GM12878 (cell line): ENCODE measurements at regions not wholly inside any gene's neighbourhood (a gene's known extent, or its start where the extent isn't known, plus 50 kb on each side); places are given as distances from the start of the nearest gene placed in this dataset.

Source experiments
- ATAC-seq: fragments of 200-7000 bp; cut with Tn5 transposase; 3 replicates; pipeline ENCODE4 v1.9.1; 2020; ENCODE audit warnings: mild to moderate bottlenecking, moderate library complexity
- BruUV-seq: library from RNA; stranded (reverse); fragments of 400-500 nt; replicated peaks from 2 replicates; lab custom pipeline; 2021; lab: Mats Ljungman, UMichigan
- CTCF ChIA-PET: fragments of 300-600 bp; sonication (Branson Sonifier 250); formaldehyde crosslinking; extraction: SDS; loops from one replicate; lab custom pipeline; 2021; ENCODE audit warnings: inconsistent platforms; lab: Yijun Ruan, JAX
- POLR2A ChIA-PET: fragments of 350-600 bp; formaldehyde crosslinking; extraction: SDS; loops from one replicate; lab custom pipeline; 2021; ENCODE audit warnings: inconsistent platforms; lab: Charles Lee
- RAD21 ChIA-PET: fragments of 300-600 bp; sonication (Branson Sonifier 250); formaldehyde crosslinking; loops from one replicate; lab custom pipeline; 2023; ENCODE audit warnings: antibody characterized with exemption; ENCODE audit not compliant: unreplicated experiment; lab: Charles Lee
- SMC1A ChIA-PET: fragments of 300-600 bp; sonication (Branson Sonifier 250); formaldehyde crosslinking; loops from one replicate; lab custom pipeline; 2023; ENCODE audit not compliant: unreplicated experiment, uncharacterized antibody; lab: Charles Lee
- DNase-seq: peaks from one replicate; pipeline ENCODE4 v3.0.0-alpha.2; 2011; ENCODE audit warnings: low read depth, low spot score
- FAIRE-seq: peaks from 3 replicates; lab custom pipeline; 2011; peaks lifted over from hg19 to GRCh38; lab: Jason Lieb, UNC
- H2AFZ ChIP-seq: 2 replicates; pipeline ENCODE4 v1.6.0; 2011; ENCODE audit warnings: low read depth, low read length, control low read depth; ENCODE audit not compliant: control insufficient read depth
- H3K27ac ChIP-seq: 2 replicates; pipeline ENCODE4 v1.5.1; 2011; ENCODE audit warnings: control low read depth; ENCODE audit not compliant: control insufficient read depth, insufficient read depth
- H3K27me3 ChIP-seq, 2 experiments: replicated peaks in 1 of 2; 2 replicates each; pipeline versions ENCODE4 v1.6.0 to v1.6.1; 2011; ENCODE audit warnings: low read length in 1 of 2; ENCODE audit not compliant: control insufficient read depth in 2 of 2, insufficient read depth in 2 of 2
- H3K36me3 ChIP-seq, 2 experiments: 2 replicates each; pipeline ENCODE4 v1.5.1; 2011; ENCODE audit warnings: low read length in 1 of 2; ENCODE audit not compliant: control insufficient read depth in 2 of 2, insufficient read depth in 2 of 2
- H3K4me1 ChIP-seq: 2 replicates; pipeline ENCODE4 v1.6.1; 2011; ENCODE audit warnings: mild to moderate bottlenecking, low read length, moderate library complexity, mixed read lengths; ENCODE audit not compliant: control insufficient read depth, insufficient read depth
- H3K4me2 ChIP-seq: 2 replicates; pipeline ENCODE4 v1.6.0; 2011; ENCODE audit warnings: control low read depth; ENCODE audit not compliant: control insufficient read depth, insufficient read depth
- H3K4me3 ChIP-seq: fragments of 200-600 bp; sonication (generic); 2 replicates; pipeline ENCODE4 v1.5.1; 2016
- H3K79me2 ChIP-seq: 2 replicates; pipeline ENCODE4 v1.6.0; 2011; ENCODE audit warnings: low read length; ENCODE audit not compliant: control insufficient read depth, insufficient read depth
- H3K9ac ChIP-seq: 2 replicates; pipeline ENCODE4 v1.8.0; 2011; ENCODE audit warnings: low read length, control low read depth, mixed read lengths; ENCODE audit not compliant: control insufficient read depth, insufficient read depth
- H3K9me3 ChIP-seq: replicated peaks from 3 replicates; pipeline ENCODE4 v1.5.1; 2011; ENCODE audit warnings: mild to moderate bottlenecking, low read length; ENCODE audit not compliant: control insufficient read depth, insufficient read depth
- H4K20me1 ChIP-seq: 2 replicates; pipeline ENCODE4 v1.6.0; 2011; ENCODE audit not compliant: control insufficient read depth, insufficient read depth
- CBX5 ChIP-seq: sonication (generic); IDR thresholded peaks from 2 replicates; pipeline ENCODE4 v1.6.1; 2016; ENCODE audit warnings: low read depth, moderate library complexity, mild to moderate bottlenecking, inconsistent platforms
- CHD1 ChIP-seq: IDR thresholded peaks from 2 replicates; pipeline ENCODE4 v1.6.1; 2012; ENCODE audit warnings: low read depth, low read length, improper control_type of control experiment
- CHD2 ChIP-seq: IDR thresholded peaks from 2 replicates; pipeline ENCODE4 v1.6.1; 2011; ENCODE audit warnings: low read depth, low read length, improper control_type of control experiment, borderline replicate concordance
- ETV6 ChIP-seq, 2 experiments: fragments of 450-650 bp in 1 of 2; IDR thresholded peaks in 1 of 2; conservative IDR thresholded peaks in 1 of 2; 2 replicates each; pipeline ENCODE4 v1.6.1; 2014; ENCODE audit warnings: antibody characterized with exemption in 1 of 2, borderline replicate concordance in 1 of 2, low read depth in 1 of 2, mild to moderate bottlenecking in 1 of 2, moderate library complexity in 1 of 2
- IKZF1 ChIP-seq: fragments of 450-650 bp; conservative IDR thresholded peaks from 2 replicates; pipeline ENCODE4 v1.6.1; 2017; ENCODE audit warnings: antibody characterized with exemption, mild to moderate bottlenecking
- MYC ChIP-seq: IDR thresholded peaks from 2 replicates; pipeline ENCODE4 v1.6.1; 2011; ENCODE audit warnings: mild to moderate bottlenecking, low read length, moderate library complexity, inconsistent platforms; ENCODE audit not compliant: insufficient read depth, insufficient replicate concordance, insufficient read length, severe bottlenecking
- POLR2A ChIP-seq: IDR thresholded peaks from 2 replicates; pipeline ENCODE4 v1.6.1; 2011; ENCODE audit warnings: low read depth, mild to moderate bottlenecking, low read length
- RAD51 ChIP-seq: fragments of 450-650 bp; IDR thresholded peaks from 2 replicates; pipeline ENCODE4 v1.6.1; 2016; ENCODE audit warnings: moderate library complexity, mild to moderate bottlenecking, inconsistent platforms
- RFX5 ChIP-seq: IDR thresholded peaks from 2 replicates; pipeline ENCODE4 v1.6.1; 2011; ENCODE audit warnings: low read depth, low read length, improper control_type of control experiment
- TAF1 ChIP-seq: IDR thresholded peaks from 2 replicates; pipeline ENCODE4 v1.6.1; 2011; ENCODE audit warnings: mild to moderate bottlenecking, low read depth, low read length, borderline replicate concordance
- ZNF24 ChIP-seq: fragments of 450-650 bp; IDR thresholded peaks from 2 replicates; pipeline ENCODE4 v1.6.1; 2017; ENCODE audit warnings: antibody characterized with exemption, mild to moderate bottlenecking
- WGBS: methylation state at CpG from one replicate; pipeline ENCODE4 v1.1.6; 2016; ENCODE audit warnings: low lambda C conversion rate; ENCODE audit not compliant: insufficient replicate concordance, insufficient coverage; ENCODE audit errors: missing lambda C conversion rate; 5-methylcytosine and 5-hydroxymethylcytosine counted together
- in situ Hi-C: fragments of 300-500 bp; cut with MboI; formaldehyde crosslinking; loops from 9 replicates; pipeline ENCODE4 v1.14.3; 2018; ENCODE audit warnings: mixed read lengths
- intact Hi-C: fragments of 100-400 bp; cut with micrococcal nuclease; formaldehyde crosslinking; loops from one replicate; pipeline ENCODE4 v1.14.2; 2022; ENCODE audit not compliant: unreplicated experiment
- TF ChIP-seq, protein P1 (sequence below): fragments of 450-650 bp; conservative IDR thresholded peaks from 2 replicates; pipeline ENCODE4 v1.6.1; 2017; ENCODE audit warnings: mild to moderate bottlenecking, moderate library complexity
- TF ChIP-seq, protein P2 (sequence below): fragments of 150-350 bp; IDR thresholded peaks from 2 replicates; pipeline ENCODE4 v1.6.1; 2014; ENCODE audit warnings: mild to moderate bottlenecking, low read depth, low read length
- TF ChIP-seq, protein P3 (sequence below): IDR thresholded peaks from 2 replicates; pipeline ENCODE4 v1.6.1; 2011; ENCODE audit warnings: mild to moderate bottlenecking, low read depth, low read length, moderate library complexity; ENCODE audit not compliant: insufficient replicate concordance
- TF ChIP-seq, protein P4 (sequence below): fragments of 450-650 bp; IDR thresholded peaks from 2 replicates; pipeline ENCODE4 v1.6.1; 2016; ENCODE audit warnings: mild to moderate bottlenecking

DNA sequence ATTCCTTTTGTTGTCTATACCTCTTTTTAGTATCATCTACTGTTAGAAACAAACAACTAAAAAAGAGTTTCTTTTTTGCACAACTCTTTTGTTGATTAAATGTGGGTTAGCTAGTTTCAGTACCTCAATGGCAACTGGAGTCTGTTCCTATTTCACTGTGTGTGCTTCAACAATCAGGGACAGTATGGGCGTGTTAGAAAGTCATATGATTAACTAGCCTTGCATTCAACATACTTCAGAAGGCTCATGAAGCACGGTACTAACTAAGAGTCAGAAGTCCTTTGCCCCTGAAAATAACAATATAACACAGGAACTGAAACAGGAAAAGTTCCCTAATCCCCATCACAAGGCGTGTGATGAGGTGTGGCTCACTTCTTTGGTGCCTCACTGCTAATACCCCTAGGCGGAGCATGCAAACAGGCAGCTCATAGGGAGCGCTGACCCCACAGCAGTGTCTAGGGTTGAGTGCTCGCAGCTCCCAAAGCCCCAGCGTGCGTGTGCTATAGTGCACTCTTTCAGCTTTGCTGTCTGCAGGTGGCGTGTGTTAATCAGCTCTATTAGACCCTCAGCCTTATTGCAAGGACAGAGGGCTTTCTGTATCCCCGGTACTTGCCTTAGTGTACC, 203.1 kb upstream of the NDST3 start (continued):
- TF ChIP-seq RAD51, result no peak
- TF ChIP-seq POLR2A, result no peak
- TF ChIP-seq RFX5, result no peak
- TF ChIP-seq, protein P1, sequence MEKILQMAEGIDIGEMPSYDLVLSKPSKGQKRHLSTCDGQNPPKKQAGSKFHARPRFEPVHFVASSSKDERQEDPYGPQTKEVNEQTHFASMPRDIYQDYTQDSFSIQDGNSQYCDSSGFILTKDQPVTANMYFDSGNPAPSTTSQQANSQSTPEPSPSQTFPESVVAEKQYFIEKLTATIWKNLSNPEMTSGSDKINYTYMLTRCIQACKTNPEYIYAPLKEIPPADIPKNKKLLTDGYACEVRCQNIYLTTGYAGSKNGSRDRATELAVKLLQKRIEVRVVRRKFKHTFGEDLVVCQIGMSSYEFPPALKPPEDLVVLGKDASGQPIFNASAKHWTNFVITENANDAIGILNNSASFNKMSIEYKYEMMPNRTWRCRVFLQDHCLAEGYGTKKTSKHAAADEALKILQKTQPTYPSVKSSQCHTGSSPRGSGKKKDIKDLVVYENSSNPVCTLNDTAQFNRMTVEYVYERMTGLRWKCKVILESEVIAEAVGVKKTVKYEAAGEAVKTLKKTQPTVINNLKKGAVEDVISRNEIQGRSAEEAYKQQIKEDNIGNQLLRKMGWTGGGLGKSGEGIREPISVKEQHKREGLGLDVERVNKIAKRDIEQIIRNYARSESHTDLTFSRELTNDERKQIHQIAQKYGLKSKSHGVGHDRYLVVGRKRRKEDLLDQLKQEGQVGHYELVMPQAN, result no peak
- TF ChIP-seq IKZF1, result no peak
- no peak for TF ChIP-seq ZNF24

DNA sequence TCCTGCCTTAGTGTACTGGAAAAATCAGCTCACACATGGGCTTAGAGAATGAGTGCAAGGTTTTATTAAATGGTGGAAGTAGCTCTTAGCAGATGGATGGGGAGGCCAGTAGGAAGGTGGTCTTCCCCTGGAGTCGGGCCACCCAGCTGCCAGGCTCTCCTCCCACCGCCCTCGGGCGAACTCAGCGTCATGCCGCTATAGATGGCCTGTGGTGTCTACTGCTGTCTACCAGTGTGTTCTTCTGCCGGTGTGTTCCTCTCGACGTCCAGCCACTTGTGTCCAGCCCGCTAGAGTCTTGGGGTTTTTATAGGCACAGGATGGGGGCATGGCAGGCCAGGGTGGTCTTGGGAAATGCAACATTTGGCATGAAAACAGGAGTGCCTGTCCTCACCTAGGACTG, 198.7 kb upstream of the NDST3 start:
- intact Hi-C loops (no loop called here), in situ Hi-C loops (no loop called here)
- Histone ChIP-seq H3K27ac (no peak overlapping the region), H3K9me3 (no peaks in the 10 kb centered on the region), H3K79me2 (no peaks in the 10 kb centered on the region), H3K27me3 (no peaks in the 10 kb centered on the region), H2AFZ (no peak overlapping the region), H3K4me3 (no peak overlapping the region), H3K4me2 (no peak overlapping the region), H3K4me1 (no peaks in the 10 kb centered on the region), H4K20me1 (no peaks in the 10 kb centered on the region), H3K36me3 (no peaks in the 10 kb centered on the region), H3K9ac (no peak overlapping the region)
- DNase-seq (no peak), ATAC-seq (no peak), FAIRE-seq (no peak)
- RAD21 ChIA-PET, result no interaction called here
- SMC1A ChIA-PET, result no interaction called here
- POLR2A ChIA-PET, result no interaction called here
- WGBS, result 51% methylated on average over 10 of the region's 10 CpGs
- CTCF ChIA-PET, result no interaction called here
- no TSS peak for BruUV-seq
- no peak for TF ChIP-seq CHD2
- TF ChIP-seq ETV6 (conservative IDR thresholded peaks at IDR 0.05 in 1 of 2, IDR thresholded peaks at IDR 0.05 in 1 of 2; ENCODE audit: borderline replicate concordance in 1 of 2, low read depth in 1 of 2), result no peak
- TF ChIP-seq CBX5, result no peak
- no peak for TF ChIP-seq TAF1
- TF ChIP-seq, protein P2, sequence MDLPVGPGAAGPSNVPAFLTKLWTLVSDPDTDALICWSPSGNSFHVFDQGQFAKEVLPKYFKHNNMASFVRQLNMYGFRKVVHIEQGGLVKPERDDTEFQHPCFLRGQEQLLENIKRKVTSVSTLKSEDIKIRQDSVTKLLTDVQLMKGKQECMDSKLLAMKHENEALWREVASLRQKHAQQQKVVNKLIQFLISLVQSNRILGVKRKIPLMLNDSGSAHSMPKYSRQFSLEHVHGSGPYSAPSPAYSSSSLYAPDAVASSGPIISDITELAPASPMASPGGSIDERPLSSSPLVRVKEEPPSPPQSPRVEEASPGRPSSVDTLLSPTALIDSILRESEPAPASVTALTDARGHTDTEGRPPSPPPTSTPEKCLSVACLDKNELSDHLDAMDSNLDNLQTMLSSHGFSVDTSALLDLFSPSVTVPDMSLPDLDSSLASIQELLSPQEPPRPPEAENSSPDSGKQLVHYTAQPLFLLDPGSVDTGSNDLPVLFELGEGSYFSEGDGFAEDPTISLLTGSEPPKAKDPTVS, result no peak
- TF ChIP-seq MYC, result no peak
- TF ChIP-seq, protein P3, sequence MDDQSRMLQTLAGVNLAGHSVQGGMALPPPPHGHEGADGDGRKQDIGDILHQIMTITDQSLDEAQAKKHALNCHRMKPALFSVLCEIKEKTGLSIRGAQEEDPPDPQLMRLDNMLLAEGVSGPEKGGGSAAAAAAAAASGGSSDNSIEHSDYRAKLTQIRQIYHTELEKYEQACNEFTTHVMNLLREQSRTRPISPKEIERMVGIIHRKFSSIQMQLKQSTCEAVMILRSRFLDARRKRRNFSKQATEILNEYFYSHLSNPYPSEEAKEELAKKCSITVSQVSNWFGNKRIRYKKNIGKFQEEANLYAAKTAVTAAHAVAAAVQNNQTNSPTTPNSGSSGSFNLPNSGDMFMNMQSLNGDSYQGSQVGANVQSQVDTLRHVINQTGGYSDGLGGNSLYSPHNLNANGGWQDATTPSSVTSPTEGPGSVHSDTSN, result no peak
- TF ChIP-seq CHD1, result no peak
- TF ChIP-seq, protein P4, sequence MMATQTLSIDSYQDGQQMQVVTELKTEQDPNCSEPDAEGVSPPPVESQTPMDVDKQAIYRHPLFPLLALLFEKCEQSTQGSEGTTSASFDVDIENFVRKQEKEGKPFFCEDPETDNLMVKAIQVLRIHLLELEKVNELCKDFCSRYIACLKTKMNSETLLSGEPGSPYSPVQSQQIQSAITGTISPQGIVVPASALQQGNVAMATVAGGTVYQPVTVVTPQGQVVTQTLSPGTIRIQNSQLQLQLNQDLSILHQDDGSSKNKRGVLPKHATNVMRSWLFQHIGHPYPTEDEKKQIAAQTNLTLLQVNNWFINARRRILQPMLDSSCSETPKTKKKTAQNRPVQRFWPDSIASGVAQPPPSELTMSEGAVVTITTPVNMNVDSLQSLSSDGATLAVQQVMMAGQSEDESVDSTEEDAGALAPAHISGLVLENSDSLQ, result no peak
